Neural cell (in vitro differentiated cells): ENCODE measurements at regions not wholly inside any gene's neighbourhood (a gene's known extent, or its start where the extent isn't known, plus 50 kb on each side); places are given as distances from the start of the nearest gene placed in this dataset.

Source experiments
- H2AFZ ChIP-seq: fragments of 200-600, 300-800 bp; sonication (generic), shearing (Covaris generic); 2 replicates; pipeline ENCODE4 v1.6.0; 2014; ENCODE audit warnings: low read depth, mild to moderate bottlenecking, antibody characterized with exemption, low read length, moderate library complexity
- H3F3A ChIP-seq: fragments of 200-600 bp; shearing (Covaris generic); 2 replicates; pipeline ENCODE4 v1.6.1; 2016; ENCODE audit warnings: mild to moderate bottlenecking, moderate library complexity, mixed read lengths, antibody characterized with exemption, low read length; ENCODE audit not compliant: insufficient read depth, poor library complexity, severe bottlenecking
- H3K27ac ChIP-seq: fragments of 200-600, 300-800 bp; sonication (generic), shearing (Covaris generic); 2 replicates; pipeline ENCODE4 v1.5.1; 2014; ENCODE audit warnings: mild to moderate bottlenecking, low read length, moderate library complexity
- H3K27me3 ChIP-seq: fragments of 300-800, 200-600 bp; sonication (generic), shearing (Covaris generic); 2 replicates; pipeline ENCODE4 v1.6.0; 2014; ENCODE audit warnings: mild to moderate bottlenecking, low read depth, low read length, moderate library complexity; ENCODE audit not compliant: insufficient read depth
- H3K36me3 ChIP-seq: fragments of 300-800, 200-600 bp; sonication (generic), shearing (Covaris generic); 2 replicates; pipeline ENCODE4 v1.5.1; 2014; ENCODE audit warnings: mild to moderate bottlenecking, antibody characterized with exemption, low read length, moderate library complexity; ENCODE audit not compliant: insufficient read depth
- H3K4me2 ChIP-seq: fragments of 300-800, 200-600 bp; sonication (generic), shearing (Covaris generic); 2 replicates; pipeline ENCODE4 v1.6.0; 2014; ENCODE audit warnings: mild to moderate bottlenecking, low read length
- H3K4me3 ChIP-seq: fragments of 300-800, 200-600 bp; sonication (generic), shearing (Covaris generic); 2 replicates; pipeline ENCODE4 v1.5.1; 2014; ENCODE audit warnings: mild to moderate bottlenecking, low read length, moderate library complexity
- H3K79me2 ChIP-seq: fragments of 200-600 bp; shearing (Covaris generic); replicated peaks from 2 replicates; pipeline ENCODE4 v1.6.0; 2014; ENCODE audit warnings: mild to moderate bottlenecking, low read length, moderate library complexity; ENCODE audit not compliant: insufficient read depth
- H3K9ac ChIP-seq: fragments of 300-800, 200-600 bp; sonication (generic), shearing (Covaris generic); 2 replicates; pipeline ENCODE4 v1.6.1; 2016; ENCODE audit warnings: mild to moderate bottlenecking, low read length, mixed read lengths
- H3K9me2 ChIP-seq: fragments of 200-600 bp; shearing (Covaris generic); 2 replicates; pipeline ENCODE4 v1.6.1; 2016; ENCODE audit warnings: mild to moderate bottlenecking, low read length, mixed read lengths; ENCODE audit not compliant: insufficient read depth
- H3K9me3 ChIP-seq: fragments of 200-600, 300-800 bp; sonication (generic), shearing (Covaris generic); 2 replicates; pipeline ENCODE4 v1.6.1; 2016; ENCODE audit warnings: mild to moderate bottlenecking, mixed run types, low read length, moderate library complexity, mixed read lengths
- H4K20me1 ChIP-seq: fragments of 200-600 bp; shearing (Covaris generic); 2 replicates; pipeline ENCODE4 v1.6.1; 2016; ENCODE audit warnings: mild to moderate bottlenecking, mixed run types; ENCODE audit not compliant: insufficient read depth
- CTCF ChIP-seq: fragments of 450-650 bp; IDR thresholded peaks from 2 replicates; pipeline ENCODE4 v1.5.1; 2014; ENCODE audit warnings: antibody characterized with exemption, mild to moderate bottlenecking, moderate library complexity; ENCODE audit not compliant: poor library complexity, severe bottlenecking
- EP300 ChIP-seq: fragments of 450-650 bp; conservative IDR thresholded peaks from 2 replicates; pipeline ENCODE4 v1.6.1; 2014; ENCODE audit warnings: antibody characterized with exemption, mild to moderate bottlenecking, moderate library complexity; ENCODE audit not compliant: poor library complexity, severe bottlenecking
- EZH2 ChIP-seq: fragments of 200-600, 300-800 bp; shearing (Covaris generic), sonication (generic); IDR thresholded peaks from 2 replicates; pipeline ENCODE4 v1.6.1; 2014; ENCODE audit warnings: antibody characterized with exemption, low read length, borderline replicate concordance, mild to moderate bottlenecking; ENCODE audit not compliant: insufficient read depth, poor library complexity, severe bottlenecking
- MXI1 ChIP-seq: fragments of 450-650 bp; conservative IDR thresholded peaks from 2 replicates; pipeline ENCODE4 v1.6.1; 2014; ENCODE audit warnings: antibody characterized with exemption, mild to moderate bottlenecking; ENCODE audit not compliant: poor library complexity, severe bottlenecking
- POLR2AphosphoS5 ChIP-seq: IDR thresholded peaks from 2 replicates; pipeline ENCODE4 v1.6.1; 2012
- RAD21 ChIP-seq: fragments of 450-650 bp; conservative IDR thresholded peaks from 2 replicates; pipeline ENCODE4 v1.6.1; 2014; ENCODE audit warnings: antibody characterized with exemption, mild to moderate bottlenecking, moderate library complexity
- SMC3 ChIP-seq: fragments of 450-650 bp; conservative IDR thresholded peaks from 2 replicates; pipeline ENCODE4 v1.6.1; 2014; ENCODE audit warnings: antibody characterized with exemption, mild to moderate bottlenecking, moderate library complexity; ENCODE audit not compliant: poor library complexity
- TAF1 ChIP-seq: IDR thresholded peaks from 2 replicates; pipeline ENCODE4 v1.6.1; 2012; ENCODE audit warnings: low read depth
- TF ChIP-seq, protein P1 (sequence below): IDR thresholded peaks from 2 replicates; pipeline ENCODE4 v1.6.1; 2012; ENCODE audit warnings: borderline replicate concordance

DNA sequence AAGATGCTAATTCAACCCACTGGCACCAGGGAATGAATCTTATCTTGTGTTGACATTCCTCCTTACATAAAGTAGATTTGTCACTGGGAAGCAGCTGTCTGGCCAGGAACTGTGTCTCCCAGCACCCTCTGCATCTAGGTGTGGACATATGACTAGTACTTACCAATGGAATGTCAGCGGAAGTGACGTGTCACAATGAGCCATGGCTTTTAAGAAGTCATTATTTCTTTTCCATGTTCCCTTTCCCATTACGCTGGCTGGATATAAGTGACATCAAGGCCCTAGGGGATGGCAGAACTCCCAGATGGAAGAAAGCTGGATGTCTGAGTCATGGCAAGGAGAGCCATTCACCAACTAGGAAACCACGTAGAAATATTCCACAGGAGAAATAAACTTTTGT, 84.7 kb upstream of the MAST4 start:
- TF ChIP-seq, protein P1, sequence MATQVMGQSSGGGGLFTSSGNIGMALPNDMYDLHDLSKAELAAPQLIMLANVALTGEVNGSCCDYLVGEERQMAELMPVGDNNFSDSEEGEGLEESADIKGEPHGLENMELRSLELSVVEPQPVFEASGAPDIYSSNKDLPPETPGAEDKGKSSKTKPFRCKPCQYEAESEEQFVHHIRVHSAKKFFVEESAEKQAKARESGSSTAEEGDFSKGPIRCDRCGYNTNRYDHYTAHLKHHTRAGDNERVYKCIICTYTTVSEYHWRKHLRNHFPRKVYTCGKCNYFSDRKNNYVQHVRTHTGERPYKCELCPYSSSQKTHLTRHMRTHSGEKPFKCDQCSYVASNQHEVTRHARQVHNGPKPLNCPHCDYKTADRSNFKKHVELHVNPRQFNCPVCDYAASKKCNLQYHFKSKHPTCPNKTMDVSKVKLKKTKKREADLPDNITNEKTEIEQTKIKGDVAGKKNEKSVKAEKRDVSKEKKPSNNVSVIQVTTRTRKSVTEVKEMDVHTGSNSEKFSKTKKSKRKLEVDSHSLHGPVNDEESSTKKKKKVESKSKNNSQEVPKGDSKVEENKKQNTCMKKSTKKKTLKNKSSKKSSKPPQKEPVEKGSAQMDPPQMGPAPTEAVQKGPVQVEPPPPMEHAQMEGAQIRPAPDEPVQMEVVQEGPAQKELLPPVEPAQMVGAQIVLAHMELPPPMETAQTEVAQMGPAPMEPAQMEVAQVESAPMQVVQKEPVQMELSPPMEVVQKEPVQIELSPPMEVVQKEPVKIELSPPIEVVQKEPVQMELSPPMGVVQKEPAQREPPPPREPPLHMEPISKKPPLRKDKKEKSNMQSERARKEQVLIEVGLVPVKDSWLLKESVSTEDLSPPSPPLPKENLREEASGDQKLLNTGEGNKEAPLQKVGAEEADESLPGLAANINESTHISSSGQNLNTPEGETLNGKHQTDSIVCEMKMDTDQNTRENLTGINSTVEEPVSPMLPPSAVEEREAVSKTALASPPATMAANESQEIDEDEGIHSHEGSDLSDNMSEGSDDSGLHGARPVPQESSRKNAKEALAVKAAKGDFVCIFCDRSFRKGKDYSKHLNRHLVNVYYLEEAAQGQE: no peak

DNA sequence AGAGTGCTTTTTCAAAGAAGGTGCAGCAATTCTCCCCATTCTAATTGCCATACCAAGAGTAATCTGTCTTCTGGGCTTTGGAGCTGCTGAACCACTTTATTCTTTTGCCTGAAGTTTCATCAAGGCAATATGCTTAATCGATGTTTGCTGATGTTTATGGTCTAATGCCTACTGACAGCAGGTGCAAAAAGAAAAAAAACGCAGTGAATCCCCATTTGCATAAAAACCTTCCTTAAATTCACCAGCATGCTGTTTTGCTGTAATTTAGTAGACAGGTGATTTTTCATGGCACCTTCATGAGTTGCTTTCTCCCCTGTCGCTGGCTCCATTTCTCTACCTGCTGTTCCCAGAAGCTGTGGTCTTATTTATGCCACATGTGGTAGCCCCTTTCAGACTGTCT, 83.1 kb upstream of the MAST4 start:
- no peak for TF ChIP-seq MXI1
- TF ChIP-seq SMC3: no peak
- TF ChIP-seq EP300: no peak
- TF ChIP-seq CTCF: no peak
- TF ChIP-seq POLR2AphosphoS5: no peak
- TF ChIP-seq EZH2: no peak
- TF ChIP-seq RAD21: no peak
- no peak for TF ChIP-seq TAF1
- TF ChIP-seq, protein P1: no peak
- Histone ChIP-seq H3K4me2 (no peak overlapping the region), H3K27ac (no peak overlapping the region), H3K9me3 (no peaks in the 10 kb centered on the region), H3K36me3 (no peaks in the 10 kb centered on the region), H3F3A (no peaks in the 10 kb centered on the region), H3K4me3 (no peak overlapping the region), H3K27me3 (no peaks in the 10 kb centered on the region), H3K9me2 (no peaks in the 10 kb centered on the region), H4K20me1 (no peaks in the 10 kb centered on the region), H3K79me2 (no peaks in the 10 kb centered on the region), H2AFZ (no peak overlapping the region), H3K9ac (no peak overlapping the region)

More for the DNA sequence above, 84.7 kb upstream of the MAST4 start:
- Histone ChIP-seq H3K36me3 (no peaks in the 10 kb centered on the region), H3K79me2 (no peaks in the 10 kb centered on the region), H2AFZ (no peak overlapping the region), H3K9ac (no peak overlapping the region), H3K27ac (no peak overlapping the region), H3F3A (no peaks in the 10 kb centered on the region), H4K20me1 (no peaks in the 10 kb centered on the region), H3K9me2 (no peaks in the 10 kb centered on the region), H3K4me2 (no peak overlapping the region), H3K4me3 (no peak overlapping the region), H3K27me3 (no peaks in the 10 kb centered on the region), H3K9me3 (no peaks in the 10 kb centered on the region)
